PC-3 (cell line): ENCODE measurements at regions not wholly inside any gene's neighbourhood (a gene's known extent, or its start where the extent isn't known, plus 50 kb on each side); places are given as distances from the start of the nearest gene placed in this dataset.
"Not testable (repeated sequence)": the region's sequence is repeated elsewhere in the genome, so short reads cannot be mapped to it uniquely, and the experiment has no call there.

Source experiments
- ATAC-seq: fragments of 200-7000 bp; cut with Tn5 transposase; 2 replicates; pipeline ENCODE4 v1.9.1; 2020; ENCODE audit warnings: mild to moderate bottlenecking, moderate library complexity
- BruUV-seq: library from RNA; stranded (reverse); fragments of 400-500 nt; replicated peaks from 2 replicates; lab custom pipeline; 2021; lab: Mats Ljungman, UMichigan
- CTCF ChIA-PET: fragments of 300-600 bp; sonication (Branson Sonifier 250); formaldehyde crosslinking; loops from one replicate; lab custom pipeline; 2022; ENCODE audit warnings: antibody characterized with exemption; lab: Charles Lee
- POLR2A ChIA-PET: fragments of 300-600 bp; sonication (Branson Sonifier 250); formaldehyde crosslinking; loops from one replicate; lab custom pipeline; 2022; ENCODE audit warnings: antibody characterized with exemption; ENCODE audit not compliant: unreplicated experiment; lab: Charles Lee
- DNase-seq: peaks from one replicate; pipeline ENCODE4 v3.0.0-alpha.2; 2015
- H2AFZ ChIP-seq: fragments of 300-600 bp; sonication (generic); 2 replicates; pipeline ENCODE4 v1.6.0; 2016; ENCODE audit warnings: antibody characterized with exemption, low read length
- H3F3A ChIP-seq: fragments of 300-600 bp; sonication (generic); one replicate; pipeline ENCODE4 v1.6.0; 2017; ENCODE audit warnings: antibody characterized with exemption, low read length, control low read depth, mild to moderate bottlenecking; ENCODE audit not compliant: unreplicated experiment
- H3K27ac ChIP-seq: fragments of 300-600 bp; sonication (generic); 2 replicates; pipeline ENCODE4 v1.5.1; 2016; ENCODE audit warnings: mild to moderate bottlenecking, low read length
- H3K27me3 ChIP-seq: fragments of 300-600 bp; sonication (generic); 2 replicates; pipeline ENCODE4 v1.6.1; 2016; ENCODE audit warnings: low read length, mixed read lengths
- H3K36me3 ChIP-seq: fragments of 300-600 bp; sonication (generic); 2 replicates; pipeline ENCODE4 v1.6.1; 2016; ENCODE audit warnings: low read depth, mixed run types, low read length, mixed read lengths
- H3K4me1 ChIP-seq: fragments of 300-600 bp; sonication (generic); 2 replicates; pipeline ENCODE4 v1.5.1; 2016; ENCODE audit warnings: low read length; ENCODE audit not compliant: insufficient read depth
- H3K4me2 ChIP-seq: fragments of 300-600 bp; sonication (generic); 2 replicates; pipeline ENCODE4 v1.6.0; 2016; ENCODE audit warnings: low read length
- H3K4me3 ChIP-seq: fragments of 300-600 bp; sonication (generic); 2 replicates; pipeline ENCODE4 v1.5.1; 2016; ENCODE audit warnings: mild to moderate bottlenecking, low read length, mixed read lengths
- H3K79me2 ChIP-seq: fragments of 300-600 bp; sonication (generic); 2 replicates; pipeline ENCODE4 v1.6.1; 2017; ENCODE audit warnings: low read length, mixed read lengths
- H3K9ac ChIP-seq: fragments of 300-600 bp; sonication (generic); 2 replicates; pipeline ENCODE4 v1.6.0; 2016; ENCODE audit warnings: mild to moderate bottlenecking, low read length
- H3K9me2 ChIP-seq: fragments of 300-600 bp; sonication (generic); replicated peaks from 2 replicates; pipeline ENCODE4 v1.6.1; 2016; ENCODE audit warnings: mixed run types, low read length, mixed read lengths
- H3K9me3 ChIP-seq: fragments of 300-600 bp; sonication (generic); 2 replicates; pipeline ENCODE4 v1.6.1; 2016; ENCODE audit warnings: low read length, mixed read lengths
- H4K20me1 ChIP-seq: fragments of 300-600 bp; sonication (generic); 2 replicates; pipeline ENCODE4 v1.6.1; 2016; ENCODE audit warnings: low read length, mixed read lengths
- EZH2 ChIP-seq: fragments of 300-600 bp; sonication (generic); IDR thresholded peaks from one replicate; pipeline ENCODE4 v1.6.1; 2017; ENCODE audit warnings: antibody characterized with exemption, mild to moderate bottlenecking, low read length; ENCODE audit not compliant: unreplicated experiment
- EZH2phosphoT487 ChIP-seq: fragments of 300-600 bp; sonication (generic); IDR thresholded peaks from 2 replicates; pipeline ENCODE4 v1.6.1; 2018; ENCODE audit warnings: mild to moderate bottlenecking, antibody characterized with exemption, low read length, borderline replicate concordance
- intact Hi-C: fragments of 100-400 bp; cut with micrococcal nuclease; formaldehyde crosslinking; loops from 2 replicates; pipeline ENCODE4 v1.9.0; 2023
- TF ChIP-seq, protein P1 (sequence below): fragments of 300-600 bp; sonication (generic); conservative IDR thresholded peaks from 2 replicates; pipeline ENCODE4 v1.5.1; 2017; ENCODE audit warnings: antibody characterized with exemption, low read depth, mild to moderate bottlenecking, low read length

DNA sequence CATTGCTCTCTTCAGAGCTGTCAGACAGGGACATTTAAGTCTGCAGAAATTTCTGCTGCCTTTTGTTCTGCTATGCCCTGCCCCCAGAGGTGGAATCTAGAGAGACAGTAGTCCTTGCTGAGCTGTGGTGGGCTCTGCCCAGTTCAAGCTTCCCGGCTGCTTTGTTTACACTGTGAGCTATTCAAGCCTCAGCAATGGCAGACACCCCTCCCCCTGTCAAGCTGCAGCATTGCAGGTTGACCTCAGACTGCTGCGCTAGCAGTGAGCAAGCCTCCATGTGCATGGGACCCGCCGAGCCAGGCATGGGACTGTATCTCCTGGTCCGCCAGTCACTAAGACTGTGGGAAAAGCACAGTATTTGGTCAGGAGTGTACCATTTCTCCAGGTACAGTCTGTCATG is 53.6 kb upstream of the MAPK10 start:
- H4K20me1 ChIP-seq, H3K9ac ChIP-seq, H3K9me3 ChIP-seq, POLR2A ChIA-PET, H3K27ac ChIP-seq, H3K36me3 ChIP-seq, BruUV-seq, intact Hi-C loops, H3K27me3 ChIP-seq, DNase-seq, H3K79me2 ChIP-seq, H3K4me3 ChIP-seq, H3F3A ChIP-seq, CTCF ChIA-PET, H3K9me2 ChIP-seq, H3K4me2 ChIP-seq, H3K4me1 ChIP-seq, H2AFZ ChIP-seq, ATAC-seq: not testable (repeated sequence)

DNA sequence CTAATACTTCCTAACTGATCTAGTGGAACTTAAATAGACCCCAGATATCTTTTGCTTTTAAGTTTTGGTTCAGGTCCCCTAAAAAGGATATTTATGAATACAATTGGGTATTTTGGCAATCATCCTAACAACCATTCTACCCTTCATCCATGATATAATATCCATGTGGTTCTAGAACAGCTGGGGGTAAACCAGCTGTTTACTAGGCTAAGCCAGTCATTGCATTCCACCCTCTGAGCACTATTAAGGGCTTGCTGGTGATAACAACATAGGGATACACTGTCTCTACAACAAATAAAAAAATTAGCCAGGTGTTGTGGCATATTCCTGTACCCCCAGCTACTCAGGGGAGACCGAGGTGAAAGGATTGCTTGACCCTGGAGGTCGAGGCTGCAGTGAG is 54.8 kb upstream of the MAPK10 start:
- no peaks in the 10 kb centered on the region for H3K4me1 ChIP-seq
- no peak overlapping the region for H2AFZ ChIP-seq
- intact Hi-C loops: no loop called here
- H4K20me1 ChIP-seq: no peaks in the 10 kb centered on the region
- ATAC-seq: no peak
- ChIA-PET POLR2A (no interaction called here), CTCF (no interaction called here)
- no peaks in the 10 kb centered on the region for H3K9me2 ChIP-seq
- H3K4me3 ChIP-seq: no peak overlapping the region
- H3K79me2 ChIP-seq: no peaks in the 10 kb centered on the region
- no peak overlapping the region for H3K27ac ChIP-seq
- no peak for DNase-seq
- H3K9me3 ChIP-seq: no peaks in the 10 kb centered on the region
- no peak overlapping the region for H3K9ac ChIP-seq
- no peaks in the 10 kb centered on the region for H3K36me3 ChIP-seq
- H3F3A ChIP-seq: no peaks in the 10 kb centered on the region
- no peak overlapping the region for H3K4me2 ChIP-seq
- H3K27me3 ChIP-seq: no peaks in the 10 kb centered on the region
- no peak for TF ChIP-seq EZH2
- TF ChIP-seq EZH2phosphoT487: no peak
- TF ChIP-seq, protein P1, sequence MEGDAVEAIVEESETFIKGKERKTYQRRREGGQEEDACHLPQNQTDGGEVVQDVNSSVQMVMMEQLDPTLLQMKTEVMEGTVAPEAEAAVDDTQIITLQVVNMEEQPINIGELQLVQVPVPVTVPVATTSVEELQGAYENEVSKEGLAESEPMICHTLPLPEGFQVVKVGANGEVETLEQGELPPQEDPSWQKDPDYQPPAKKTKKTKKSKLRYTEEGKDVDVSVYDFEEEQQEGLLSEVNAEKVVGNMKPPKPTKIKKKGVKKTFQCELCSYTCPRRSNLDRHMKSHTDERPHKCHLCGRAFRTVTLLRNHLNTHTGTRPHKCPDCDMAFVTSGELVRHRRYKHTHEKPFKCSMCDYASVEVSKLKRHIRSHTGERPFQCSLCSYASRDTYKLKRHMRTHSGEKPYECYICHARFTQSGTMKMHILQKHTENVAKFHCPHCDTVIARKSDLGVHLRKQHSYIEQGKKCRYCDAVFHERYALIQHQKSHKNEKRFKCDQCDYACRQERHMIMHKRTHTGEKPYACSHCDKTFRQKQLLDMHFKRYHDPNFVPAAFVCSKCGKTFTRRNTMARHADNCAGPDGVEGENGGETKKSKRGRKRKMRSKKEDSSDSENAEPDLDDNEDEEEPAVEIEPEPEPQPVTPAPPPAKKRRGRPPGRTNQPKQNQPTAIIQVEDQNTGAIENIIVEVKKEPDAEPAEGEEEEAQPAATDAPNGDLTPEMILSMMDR: no peak
- BruUV-seq: no TSS peak

DNA sequence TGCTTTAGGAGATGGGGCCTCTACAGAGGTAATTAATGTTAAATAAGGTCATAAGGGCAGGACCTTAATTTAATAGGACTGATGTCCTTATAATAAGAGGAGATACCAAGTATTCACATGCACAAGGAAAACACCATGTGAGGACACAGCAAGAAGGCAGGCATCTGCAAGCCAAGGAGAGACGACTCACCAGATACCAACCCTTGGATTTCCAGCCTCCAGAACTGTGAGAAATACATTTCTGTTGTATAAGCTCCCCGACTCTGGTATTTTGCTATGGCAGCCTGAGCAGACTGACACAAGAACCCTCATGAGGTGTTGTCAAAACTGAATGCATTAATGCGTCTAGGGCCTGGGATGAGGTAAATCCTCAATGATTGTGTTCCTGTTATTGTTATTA is 56.2 kb upstream of the MAPK10 start:
- no peaks in the 10 kb centered on the region for H3K9me3 ChIP-seq
- no peaks in the 10 kb centered on the region for H3K27me3 ChIP-seq
- no peaks in the 10 kb centered on the region for H3K9me2 ChIP-seq
- no peak overlapping the region for H3K4me2 ChIP-seq
- no peaks in the 10 kb centered on the region for H3K79me2 ChIP-seq
- ChIA-PET CTCF (no interaction called here), POLR2A (no interaction called here)
- TF ChIP-seq, protein P1: no peak
- TF ChIP-seq EZH2 (no peak), EZH2phosphoT487 (no peak)
- H3K9ac ChIP-seq: no peak overlapping the region
- no peaks in the 10 kb centered on the region for H3K4me1 ChIP-seq
- DNase-seq: no peak
- no peaks in the 10 kb centered on the region for H3K36me3 ChIP-seq
- no peaks in the 10 kb centered on the region for H4K20me1 ChIP-seq
- no peak overlapping the region for H3K4me3 ChIP-seq
- intact Hi-C loops: no loop called here
- no peak overlapping the region for H2AFZ ChIP-seq
- no peaks in the 10 kb centered on the region for H3F3A ChIP-seq
- no TSS peak for BruUV-seq
- H3K27ac ChIP-seq: no peak overlapping the region
- no peak for ATAC-seq
